ENCODE measurements at regions not wholly inside any gene's neighbourhood (a gene's known extent, or its start where the extent isn't known, plus 50 kb on each side); places are given as distances from the start of the nearest gene placed in this dataset.
"Not testable (repeated sequence)": the region's sequence is repeated elsewhere in the genome, so short reads cannot be mapped to it uniquely, and the experiment has no call there.

DNA sequence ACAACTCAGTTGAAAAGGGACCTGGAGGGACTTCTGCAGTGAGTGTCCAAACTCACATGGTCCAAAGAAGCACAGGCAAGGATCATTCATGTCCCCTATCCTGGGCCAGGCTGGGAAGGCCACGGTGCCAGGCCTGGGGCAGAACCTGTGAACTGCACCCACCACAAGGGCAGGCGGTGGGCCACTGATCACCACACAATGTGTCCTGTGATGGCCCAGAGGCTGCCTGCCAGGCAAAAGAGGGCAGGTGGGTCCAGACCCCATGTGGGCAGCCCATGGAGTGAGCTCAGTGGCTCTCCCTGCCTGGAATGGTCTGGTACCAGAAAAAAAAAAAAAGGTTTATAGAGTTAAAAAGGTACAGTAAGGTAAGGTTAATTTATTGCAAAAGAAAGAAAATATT is 244.8 kb downstream of the ANKRD30B start:
- DNase-seq = not testable (repeated sequence)

GRCh38 chr18:14995023-14995422 is 247.1 kb downstream of the ANKRD30B start:
- not testable (repeated sequence) for DNase-seq

GRCh38 chr18:14997357-14997756 is 249.4 kb downstream of the ANKRD30B start:
- no peak for DNase-seq

GRCh38 chr18:14997899-14998298 is 249.9 kb downstream of the ANKRD30B start:
- DNase-seq = not testable (repeated sequence)

- DNase-seq = not testable (repeated sequence)
Measured at GRCh38 chr18:14998360-14999042, 250.5 kb downstream of the ANKRD30B start.

- DNase-seq = no peak
Measured at GRCh38 chr18:14999085-14999975, 251.4 kb downstream of the ANKRD30B start.

- not testable (repeated sequence) for DNase-seq
Measured at GRCh38 chr18:15000119-15001037, 252.4 kb downstream of the ANKRD30B start.

DNA sequence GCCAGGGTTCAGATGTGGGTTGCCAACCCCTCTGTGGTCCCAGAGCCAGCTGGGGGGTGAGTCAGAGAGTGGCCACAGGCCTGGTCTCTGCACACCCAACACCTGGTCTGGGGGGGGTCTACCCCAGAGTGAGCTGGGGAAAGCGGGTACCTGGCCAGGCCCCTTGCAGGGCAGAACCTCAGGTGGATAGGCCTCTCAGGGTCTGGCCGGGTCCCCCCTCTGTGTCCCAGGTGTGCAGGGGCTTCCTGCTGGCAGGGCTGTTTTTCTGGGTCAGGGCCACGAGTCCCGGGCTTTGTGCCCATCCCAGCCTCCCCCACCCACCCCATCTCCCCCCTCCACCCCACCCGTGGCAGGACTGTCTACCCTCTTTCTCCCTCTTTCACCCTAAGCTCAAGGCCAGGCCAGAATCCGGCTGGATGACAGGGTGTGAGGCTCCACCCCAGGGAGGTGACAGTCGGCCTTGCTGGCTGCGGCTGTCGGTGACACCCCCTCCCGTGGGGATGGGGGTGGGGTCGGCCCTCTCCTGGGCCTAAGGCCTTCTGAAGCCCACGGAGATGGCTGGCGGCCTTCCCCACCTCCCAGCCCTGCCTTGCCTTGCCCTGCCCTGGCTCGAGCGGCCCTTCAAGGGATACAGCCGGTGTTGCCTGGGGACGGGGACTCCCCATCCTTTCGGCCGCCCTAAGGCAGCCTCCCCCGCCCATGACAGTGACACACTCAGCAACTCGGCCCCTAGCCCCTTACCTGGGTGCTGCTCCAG is 253.2 kb downstream of the ANKRD30B start:
- not testable (repeated sequence) for DNase-seq

- DNase-seq = not testable (repeated sequence)
Measured at GRCh38 chr18:15001795-15002107, 253.8 kb downstream of the ANKRD30B start.

DNA sequence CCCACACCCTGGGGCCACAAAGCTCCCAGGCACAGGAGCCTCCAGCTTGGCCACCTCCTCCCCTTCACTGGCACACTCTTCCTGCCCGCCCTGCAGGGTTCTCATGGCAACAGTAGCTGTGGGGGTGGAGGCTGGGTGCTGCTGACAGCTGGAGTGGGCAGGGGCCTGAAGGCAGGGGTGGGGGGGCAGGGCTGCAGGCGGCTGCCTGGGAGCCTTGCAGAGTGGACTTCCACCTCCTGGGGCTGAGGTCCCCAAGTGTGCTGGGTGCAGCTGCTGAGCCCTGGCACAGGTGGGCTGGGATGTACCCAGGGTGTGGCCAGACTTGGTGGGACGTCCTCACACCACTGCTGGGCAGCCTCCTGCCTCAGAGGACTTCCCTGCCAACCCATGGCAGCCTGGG is 254.8 kb downstream of the ANKRD30B start:
- DNase-seq = not testable (repeated sequence)

- DNase-seq = not testable (repeated sequence)
Measured at GRCh38 chr18:15003231-15003630, 255.3 kb downstream of the ANKRD30B start.

GRCh38 chr18:15003636-15004269 is 255.8 kb downstream of the ANKRD30B start:
- not testable (repeated sequence) for DNase-seq

- DNase-seq = not testable (repeated sequence)
Measured at GRCh38 chr18:15004270-15004973, 256.4 kb downstream of the ANKRD30B start.

- no peak for DNase-seq
Measured at GRCh38 chr18:15005313-15006130, 257.6 kb downstream of the ANKRD30B start.

- DNase-seq = not testable (repeated sequence)
Measured at GRCh38 chr18:15006616-15007015, 258.6 kb downstream of the ANKRD30B start.

DNA sequence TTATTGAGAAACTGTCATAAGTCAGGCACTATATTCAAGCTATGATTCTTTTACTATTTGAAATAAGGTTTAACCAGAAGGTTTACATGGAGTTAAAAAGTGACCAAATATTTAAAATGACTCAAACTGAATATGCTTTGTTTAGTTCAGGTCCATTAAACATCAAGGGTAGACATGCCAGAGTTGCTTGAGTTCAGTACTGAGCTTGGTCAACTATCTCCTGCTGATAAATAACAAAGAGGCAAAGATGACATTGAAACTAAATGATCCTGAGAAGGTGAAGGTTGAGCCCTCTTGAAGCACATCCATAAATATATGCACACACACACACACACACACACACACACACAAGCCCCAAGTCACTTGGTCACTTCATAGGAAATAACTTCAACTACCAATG is 278.1 kb downstream of the ANKRD30B start:
- DNase-seq = not testable (repeated sequence)

DNA sequence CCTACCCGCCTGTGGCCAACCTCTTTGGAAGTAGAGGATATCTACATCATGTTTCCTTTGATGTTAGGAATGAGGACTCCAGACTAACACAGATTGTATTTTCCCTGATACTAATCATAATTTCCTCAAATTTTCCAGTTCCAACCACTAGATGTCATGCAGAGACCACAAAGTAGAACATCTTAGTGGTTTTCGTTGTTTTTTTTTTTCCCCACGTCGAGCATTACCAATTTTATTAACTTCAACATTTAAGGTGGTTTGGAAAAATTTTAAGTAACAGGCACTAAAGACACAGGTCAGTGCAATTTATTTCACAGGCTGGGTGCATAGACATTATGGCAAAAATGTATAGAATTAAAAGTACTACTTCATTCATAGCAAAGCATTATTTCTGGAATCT is 280.1 kb downstream of the ANKRD30B start:
- DNase-seq = not testable (repeated sequence)

- DNase-seq = not testable (repeated sequence)
Measured at GRCh38 chr18:15060279-15060880, 312.4 kb downstream of the ANKRD30B start.

- DNase-seq = not testable (repeated sequence)
Measured at GRCh38 chr18:15061289-15061896, 313.4 kb downstream of the ANKRD30B start.

Measured in fibroblast of skin of right biceps (primary cell).